Heart right ventricle (tissue), 16 donors: ENCODE measurements at regions not wholly inside any gene's neighbourhood (a gene's known extent, or its start where the extent isn't known, plus 50 kb on each side); places are given as distances from the start of the nearest gene placed in this dataset.

Source experiments
- ATAC-seq, 8 donors: fragments of 200-7000 bp; cut with Tn5 transposase; one replicate each; pipeline ENCODE4 v1.9.1; 2020; ENCODE audit warnings: mild to moderate bottlenecking in 8 of 8, moderate library complexity in 8 of 8, moderate number of reproducible peaks in 1 of 8
- DNase-seq, 2 donors: peaks; one replicate each; pipeline ENCODE4 v3.0.0-alpha.2; 2020
- H3K27ac ChIP-seq, 10 donors: fragments of 200-600 bp; sonication (generic) in 2 of 10; one replicate each; pipeline versions ENCODE4 v1.5.0 to v1.8.0; 2020 to 2022; ENCODE audit warnings: mild to moderate bottlenecking in 3 of 10
- H3K27me3 ChIP-seq, 7 donors: fragments of 200-600 bp; one replicate each; pipeline ENCODE4 v1.8.0; 2021 to 2022; ENCODE audit warnings: mild to moderate bottlenecking in 2 of 7
- H3K36me3 ChIP-seq, 9 donors: fragments of 200-600 bp; sonication (generic) in 1 of 9; one replicate each; pipeline versions ENCODE4 v1.5.0 to v1.8.0; 2020 to 2022; ENCODE audit warnings: mild to moderate bottlenecking in 2 of 9
- H3K4me1 ChIP-seq, 9 donors: fragments of 200-600 bp; sonication (generic) in 1 of 9; one replicate each; pipeline versions ENCODE4 v1.5.0 to v1.8.0; 2020 to 2022; ENCODE audit warnings: mild to moderate bottlenecking in 4 of 9
- H3K4me3 ChIP-seq, 10 donors: fragments of 200-600 bp; sonication (generic) in 2 of 10; one replicate each; pipeline versions ENCODE4 v1.5.0 to v1.8.0; 2020 to 2022; ENCODE audit warnings: mild to moderate bottlenecking in 7 of 10, moderate library complexity in 2 of 10
- H3K9me3 ChIP-seq, 11 donors: fragments of 200-600 bp in 10 of 11; sonication (generic) in 2 of 11; one replicate each; pipeline versions ENCODE4 v1.5.0 to v1.8.0; 2013 to 2022; ENCODE audit warnings: mild to moderate bottlenecking in 2 of 11, control low read depth in 1 of 11, moderate library complexity in 1 of 11
- WGBS, 2 donors: extraction: QIAGEN DNeasy Blood & Tissue Kit; methylation state at CpG; one replicate each; pipeline ENCODE4 v1.1.7; 2013; ENCODE audit warnings: inconsistent platforms in 1 of 2; 5-methylcytosine and 5-hydroxymethylcytosine counted together
- intact Hi-C, 10 donors: fragments of 100-400 bp; cut with DNase I; formaldehyde crosslinking; loops; one replicate each; pipeline versions ENCODE4 v1.11.1 to v1.14.2; 2022
- TF ChIP-seq, protein P1 (sequence below), 9 donors: fragments of 200-600 bp; sonication (generic) in 2 of 9; IDR thresholded peaks; one replicate each; pipeline versions ENCODE4 v1.5.0 to v1.8.0; 2021 to 2022; ENCODE audit warnings: antibody characterized with exemption in 9 of 9, mild to moderate bottlenecking in 5 of 9, moderate library complexity in 1 of 9
- donor health status: Arrhythmogenic right ventricular cardiomyopathy.
- donor health status: ischemic (EF 13 %, LVEDD 7.1; RV severe dilation, severe dysfunction).
- donor health status: healthy with polysubstance abuse.
- donor health status: DM: no; HTN: yes; CAD: no.
- donor health status: DM: no; HTN: no; CAD: no.
- donor health status: ischemic (EF 25% LVEDD 6.9; RV normal size, moderate dysfunction).
- donor health status: ischemic (EF 25% LVEDD 5.7; RV mildly dilated, moderate dysfunction).
- donor health status: healthy.
- donor health status: DM: yes; HTN: yes; CAD: no.
- donor health status: Ischemic cardiomyopathy.
- donor health status: ischemic (EF 35%, LVEDD 5.7; RV mildly dilated, moderate dysfunction).
- donor health status: nonischemic (EF 11% LVEDD 7.7; RV severe dilation, severe dysfunction).
- donor health status: DM: yes; HTN: yes; CAD: no.
- donor health status: PGD.
- donor health status: ischemic (EF 29% LVEDD 5.4; RV normal size, mild dysfunction).
- donor health status: nonischemic (EF 23%, LVEDD 6.1; RV moderate dilation, normal function).

- H3K27ac ChIP-seq: peak overlapping the region in 7 of 10 donors; percentile 5 to 32 (median 18)
These were observed 1044.1 kb upstream of the NR2F2 start for GRCh38 chr15:95286352-95286880.

GRCh38 chr15:95287720-95288103 is 1042.8 kb upstream of the NR2F2 start:
- TF ChIP-seq, protein P1, sequence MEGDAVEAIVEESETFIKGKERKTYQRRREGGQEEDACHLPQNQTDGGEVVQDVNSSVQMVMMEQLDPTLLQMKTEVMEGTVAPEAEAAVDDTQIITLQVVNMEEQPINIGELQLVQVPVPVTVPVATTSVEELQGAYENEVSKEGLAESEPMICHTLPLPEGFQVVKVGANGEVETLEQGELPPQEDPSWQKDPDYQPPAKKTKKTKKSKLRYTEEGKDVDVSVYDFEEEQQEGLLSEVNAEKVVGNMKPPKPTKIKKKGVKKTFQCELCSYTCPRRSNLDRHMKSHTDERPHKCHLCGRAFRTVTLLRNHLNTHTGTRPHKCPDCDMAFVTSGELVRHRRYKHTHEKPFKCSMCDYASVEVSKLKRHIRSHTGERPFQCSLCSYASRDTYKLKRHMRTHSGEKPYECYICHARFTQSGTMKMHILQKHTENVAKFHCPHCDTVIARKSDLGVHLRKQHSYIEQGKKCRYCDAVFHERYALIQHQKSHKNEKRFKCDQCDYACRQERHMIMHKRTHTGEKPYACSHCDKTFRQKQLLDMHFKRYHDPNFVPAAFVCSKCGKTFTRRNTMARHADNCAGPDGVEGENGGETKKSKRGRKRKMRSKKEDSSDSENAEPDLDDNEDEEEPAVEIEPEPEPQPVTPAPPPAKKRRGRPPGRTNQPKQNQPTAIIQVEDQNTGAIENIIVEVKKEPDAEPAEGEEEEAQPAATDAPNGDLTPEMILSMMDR (IDR thresholded peaks at IDR 0.05): no peak
- Histone ChIP-seq H3K9me3 (no peaks in the 10 kb centered on the region), H3K27me3 (no peaks in the 10 kb centered on the region), H3K4me3 (no peak overlapping the region), H3K4me1 (peaks cover 0 to 36% (median 0%) of the 10 kb centered on the region in 9 donors), H3K27ac (peak overlapping the region in 6 of 10 donors; percentile 26 to 59 (median 32)), H3K36me3 (no peaks in the 10 kb centered on the region)
- intact Hi-C loops: loop anchor here in 2 of 10 donors (5.0 to 10.0 kb wide), 2 partner anchors 45 to 613 kb away; no protein-coding TSS in a partner anchor
- ATAC-seq (peak in 2 of 8 donors; percentile 25 to 26), DNase-seq (no peak)
- 80 to 86% methylated on average over 9 of the region's 9 CpGs for WGBS, 2 donors

More at GRCh38 chr15:95286352-95286880, 1044.1 kb upstream of the NR2F2 start:
- ATAC-seq (no peak), DNase-seq (no peak)
- TF ChIP-seq, protein P1 (IDR thresholded peaks at IDR 0.05): no peak
- H3K4me1 ChIP-seq: peaks cover 0 to 36% (median 0%) of the 10 kb centered on the region in 9 donors
- no peaks in the 10 kb centered on the region for H3K27me3 ChIP-seq
- H3K9me3 ChIP-seq: no peaks in the 10 kb centered on the region
- H3K36me3 ChIP-seq: no peaks in the 10 kb centered on the region
- intact Hi-C loops: loop anchor here in 2 of 10 donors (5.0 to 10.0 kb wide), 2 partner anchors 46 to 612 kb away; no protein-coding TSS in a partner anchor
- 70 to 75% methylated on average over 10 of the region's 10 CpGs for WGBS, 2 donors
- no peak overlapping the region for H3K4me3 ChIP-seq

GRCh38 chr15:95288626-95289025 is 1041.9 kb upstream of the NR2F2 start:
- Histone ChIP-seq H3K9me3 (no peaks in the 10 kb centered on the region), H3K4me1 (peaks cover 0 to 43% (median 3%) of the 10 kb centered on the region in 9 donors), H3K27ac (peak overlapping the region in 6 of 10 donors; percentile 0 to 59 (median 30)), H3K36me3 (no peaks in the 10 kb centered on the region), H3K27me3 (no peaks in the 10 kb centered on the region), H3K4me3 (no peak overlapping the region)
- intact Hi-C loops: loop anchor here in 2 of 10 donors (5.0 to 10.0 kb wide), 2 partner anchors 44 to 614 kb away; no protein-coding TSS in a partner anchor
- DNase-seq (no peak), ATAC-seq (no peak)
- 79 to 92% methylated on average over 1 of the region's 1 CpG for WGBS, 2 donors
- TF ChIP-seq, protein P1 (IDR thresholded peaks at IDR 0.05): no peak

DNA sequence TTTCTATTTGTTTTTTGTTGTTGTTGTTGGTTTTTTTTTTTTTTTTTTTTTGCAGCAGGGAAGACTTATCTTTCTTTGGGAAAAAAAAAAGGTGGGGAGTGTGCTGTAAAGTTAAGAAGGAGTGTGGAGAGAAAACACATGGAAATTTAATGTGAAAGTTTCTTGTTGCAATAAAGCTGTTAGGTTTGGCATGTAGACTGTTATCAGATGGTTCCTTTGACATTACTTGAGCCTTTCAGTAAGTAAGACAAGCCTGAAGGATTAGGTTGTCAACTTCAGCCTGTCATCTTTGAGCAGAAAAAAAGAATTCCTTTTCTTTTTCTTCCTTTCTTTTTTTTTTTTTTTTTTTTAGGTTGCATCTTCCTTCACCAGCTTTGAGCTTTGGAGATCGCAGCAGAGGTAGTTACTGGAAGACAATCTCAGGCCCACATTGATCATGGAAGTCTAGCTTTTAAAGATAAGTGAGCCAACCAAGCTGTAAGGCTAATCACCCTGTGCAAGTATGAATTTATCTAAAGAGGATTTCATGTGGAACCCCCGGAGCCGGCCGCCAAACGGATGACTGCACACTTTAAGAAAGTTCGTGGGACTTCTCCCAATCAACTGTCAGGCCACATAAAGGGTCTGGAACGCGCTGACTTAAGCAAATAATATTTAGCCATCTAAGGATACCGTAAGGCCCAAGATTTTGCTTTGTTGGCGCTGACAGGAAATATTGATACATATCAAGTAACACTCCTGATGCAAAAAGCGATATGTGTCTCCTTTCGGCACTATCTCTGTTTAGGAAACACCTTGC is 1040.1 kb upstream of the NR2F2 start:
- intact Hi-C loops: loop anchor here in 1 of 10 donors (5.0 kb wide), 2 partner anchors 263 to 618 kb away; no protein-coding TSS in a partner anchor
- no peaks in the 10 kb centered on the region for H3K36me3 ChIP-seq
- H3K27me3 ChIP-seq: no peaks in the 10 kb centered on the region
- TF ChIP-seq, protein P1 (IDR thresholded peaks at IDR 0.05): no peak
- peaks cover 0 to 33% (median 3%) of the 10 kb centered on the region in 9 donors for H3K4me1 ChIP-seq
- DNase-seq (no peak), ATAC-seq (no peak)
- H3K27ac ChIP-seq: peak overlapping the region in 7 of 10 donors; percentile 16 to 59 (median 28)
- WGBS, 2 donors: 79% methylated on average over 12 of the region's 12 CpGs
- H3K4me3 ChIP-seq: no peak overlapping the region
- no peaks in the 10 kb centered on the region for H3K9me3 ChIP-seq
